ENCODE measurements at regions not wholly inside any gene's neighbourhood (a gene's known extent, or its start where the extent isn't known, plus 50 kb on each side); places are given as distances from the start of the nearest gene placed in this dataset.

DNA sequence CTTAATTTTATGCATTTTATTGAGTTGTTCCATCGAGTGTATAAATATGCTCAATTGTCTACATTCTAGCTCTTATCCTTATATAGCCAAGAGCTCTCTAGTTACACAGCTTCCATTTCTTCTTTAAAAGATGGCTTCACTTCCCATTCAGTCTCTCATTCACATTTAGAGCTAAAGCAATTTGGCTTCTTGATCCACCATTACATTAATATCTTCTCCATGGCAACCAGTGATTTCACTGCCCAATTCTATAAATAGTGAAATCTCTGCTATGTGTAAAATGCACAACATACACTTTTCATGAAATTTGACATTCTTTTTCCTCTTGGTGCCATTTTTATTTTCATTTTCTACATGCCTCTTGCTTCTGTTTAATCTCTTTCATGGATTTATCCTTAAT, 696.9 kb upstream of the ATXN8OS start:
- DNase-seq = no peak

DNA sequence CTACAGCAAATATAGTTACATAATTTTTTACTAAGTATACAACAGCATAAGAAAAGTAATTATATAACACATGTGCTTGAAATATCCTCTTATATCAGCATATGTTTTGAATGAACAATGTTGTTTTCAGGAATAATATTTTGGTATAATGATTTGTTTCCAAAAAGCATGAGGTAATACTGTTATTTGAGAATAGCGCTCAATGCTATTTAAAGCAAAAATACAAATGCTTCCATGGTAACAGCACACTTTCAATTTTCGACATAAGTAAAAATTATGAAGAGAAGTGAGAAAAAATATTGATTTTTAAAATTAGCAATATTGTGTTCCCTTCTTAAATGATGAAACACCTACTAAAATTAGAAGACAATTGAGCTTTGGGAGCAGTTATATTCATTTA, 715.9 kb upstream of the ATXN8OS start:
- no peak for DNase-seq

DNA sequence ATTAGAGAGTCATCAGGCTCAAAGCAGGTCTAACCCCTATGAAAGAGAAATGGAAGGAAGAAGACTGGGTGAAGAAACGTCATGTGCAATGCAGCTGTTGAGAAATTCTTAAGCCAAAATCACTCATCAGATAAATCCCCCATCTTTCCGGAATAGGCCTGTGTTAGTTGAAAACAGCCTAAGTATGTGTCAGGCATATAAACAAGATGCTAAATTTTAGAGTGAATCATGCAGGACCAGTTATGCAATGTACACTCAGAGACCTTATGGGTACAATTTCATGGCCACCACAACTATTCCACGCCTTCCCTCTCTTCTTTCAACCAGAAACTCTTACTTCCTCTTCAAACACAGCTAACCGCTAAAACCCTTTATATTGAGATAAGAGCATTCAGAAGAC, 717.7 kb upstream of the ATXN8OS start:
- no peak for DNase-seq

DNA sequence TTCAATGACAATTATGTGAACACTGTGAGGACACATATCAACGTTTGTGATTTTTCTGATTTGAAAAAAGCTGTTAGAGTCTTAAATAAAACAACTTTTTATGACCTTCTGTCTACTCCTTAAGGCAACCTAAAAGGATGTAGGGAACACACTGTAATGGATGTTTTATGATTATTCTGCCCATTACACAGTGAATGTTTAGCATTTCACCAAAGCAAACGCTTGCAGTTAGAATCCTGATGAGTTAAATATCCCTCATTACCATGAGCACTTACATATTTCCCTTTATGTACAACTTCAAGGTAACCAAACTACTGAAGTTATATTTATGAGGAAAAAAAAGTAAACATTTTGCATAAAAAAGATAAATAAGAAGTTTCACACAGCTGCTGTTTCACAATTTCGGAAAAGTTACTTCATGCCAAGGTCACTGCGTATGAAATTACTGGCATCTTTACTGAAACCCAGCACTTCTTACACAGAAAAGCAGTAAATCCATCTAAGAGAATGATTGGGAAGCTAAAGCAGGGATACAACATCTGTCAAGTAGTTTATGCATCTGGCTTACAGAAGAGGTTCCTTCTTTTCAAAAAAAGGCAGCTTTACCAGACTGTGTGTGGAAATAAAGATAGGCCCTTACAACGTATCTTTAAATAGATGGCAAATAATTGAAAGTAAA, 733.7 kb upstream of the ATXN8OS start:
- peak in 1 of 2 experiments; percentile 32 for DNase-seq

DNA sequence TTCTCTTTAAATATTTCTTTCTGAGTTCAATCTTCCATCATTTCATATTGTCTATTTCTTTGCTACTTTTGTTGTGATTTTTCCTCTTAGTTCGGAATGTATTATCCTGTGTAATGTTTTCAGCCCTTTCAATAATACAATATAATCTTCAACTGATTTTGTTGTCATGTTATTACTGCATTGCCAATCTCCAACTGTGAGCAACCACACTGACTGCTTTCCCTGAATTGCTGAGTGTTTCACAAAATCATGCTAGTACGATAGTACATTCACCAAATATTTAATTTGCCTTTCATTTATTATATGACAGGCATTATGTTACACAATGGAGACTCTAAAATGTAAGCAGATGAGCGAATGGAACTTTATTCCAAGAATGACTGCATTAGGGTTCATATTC, 744.3 kb upstream of the ATXN8OS start:
- no peak for DNase-seq

DNA sequence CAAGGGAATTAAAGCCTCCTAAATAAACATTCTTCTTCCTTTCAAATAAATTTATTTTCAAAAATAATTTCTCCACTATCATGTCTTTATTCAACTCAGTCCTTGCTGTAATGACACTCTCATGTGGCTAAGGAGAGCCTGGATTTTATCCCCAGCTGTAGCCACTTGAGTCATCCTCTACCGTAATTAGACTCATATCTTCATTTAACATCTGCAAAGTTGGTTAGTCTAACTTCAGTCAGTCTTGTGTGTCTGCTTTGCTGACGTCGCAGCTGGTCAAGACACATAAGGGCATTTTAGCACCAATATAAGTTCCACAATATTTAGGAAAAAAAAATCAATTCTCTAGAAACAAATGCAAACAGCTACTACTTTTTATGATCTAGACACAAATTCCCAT, 776.4 kb upstream of the ATXN8OS start:
- DNase-seq = peak in 1 of 2 experiments; percentile 61

- DNase-seq = peak in 1 of 2 experiments; percentile 40
Observed at GRCh38 chr13:69324090-69324886, 783.3 kb upstream of the ATXN8OS start.

DNA sequence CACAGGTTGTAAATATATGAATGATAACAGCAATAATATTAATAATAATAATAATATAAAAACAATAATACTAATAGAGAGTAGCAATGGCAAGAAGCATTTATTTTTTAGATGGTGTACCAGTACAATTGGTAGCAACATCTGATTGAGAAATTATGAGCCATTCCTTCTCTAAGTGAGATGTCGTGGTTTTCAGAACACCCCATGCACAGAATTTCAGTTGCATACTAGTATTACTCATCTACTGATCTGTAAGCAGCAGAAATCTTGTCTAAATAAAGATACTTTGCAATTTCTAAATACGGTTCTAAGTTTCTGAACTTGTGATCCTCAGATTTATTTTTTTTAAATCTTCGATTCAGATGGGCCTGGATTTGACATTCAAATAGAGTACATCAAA, 788.0 kb upstream of the ATXN8OS start:
- DNase-seq = no peak

- DNase-seq = no peak
Observed at GRCh38 chr13:69315039-69315438, 792.6 kb upstream of the ATXN8OS start.

- no peak for DNase-seq
Observed at GRCh38 chr13:69306766-69307165, 800.9 kb upstream of the ATXN8OS start.

- DNase-seq = no peak
Observed at GRCh38 chr13:69300131-69300530, 807.5 kb upstream of the ATXN8OS start.

- no peak for DNase-seq
Observed at GRCh38 chr13:69296130-69296529, 811.5 kb upstream of the ATXN8OS start.

- no peak for DNase-seq
Observed at GRCh38 chr13:69292789-69293425, 814.7 kb upstream of the ATXN8OS start.

DNA sequence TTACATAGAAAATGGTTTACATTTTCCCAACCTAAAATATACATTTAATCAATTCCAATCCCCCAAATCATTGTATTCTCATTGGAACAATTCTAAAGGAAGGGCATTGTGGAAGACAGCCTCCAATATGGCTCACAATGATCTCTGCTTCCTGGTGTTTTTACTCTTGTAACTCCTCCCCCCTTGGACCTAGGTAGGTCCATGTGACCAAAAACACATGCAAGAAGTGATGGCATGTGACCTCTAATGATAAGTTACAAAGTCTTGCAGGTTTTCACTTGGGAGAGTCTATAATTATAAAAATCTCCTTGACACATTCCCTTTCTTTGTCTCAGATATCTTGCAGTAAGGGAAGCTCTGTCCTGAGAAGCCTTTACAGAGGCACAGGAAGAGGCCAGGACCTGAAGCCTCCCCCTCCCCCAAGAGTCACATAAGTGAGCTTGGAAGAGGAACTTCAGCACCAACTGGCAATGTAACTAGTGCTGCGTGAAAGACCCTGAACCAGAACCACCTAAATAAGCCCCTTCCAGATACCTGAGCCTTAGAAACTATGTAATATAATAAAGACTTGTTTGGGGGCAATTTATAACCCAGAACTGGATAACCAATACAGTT, 816.2 kb upstream of the ATXN8OS start:
- no peak for DNase-seq

DNA sequence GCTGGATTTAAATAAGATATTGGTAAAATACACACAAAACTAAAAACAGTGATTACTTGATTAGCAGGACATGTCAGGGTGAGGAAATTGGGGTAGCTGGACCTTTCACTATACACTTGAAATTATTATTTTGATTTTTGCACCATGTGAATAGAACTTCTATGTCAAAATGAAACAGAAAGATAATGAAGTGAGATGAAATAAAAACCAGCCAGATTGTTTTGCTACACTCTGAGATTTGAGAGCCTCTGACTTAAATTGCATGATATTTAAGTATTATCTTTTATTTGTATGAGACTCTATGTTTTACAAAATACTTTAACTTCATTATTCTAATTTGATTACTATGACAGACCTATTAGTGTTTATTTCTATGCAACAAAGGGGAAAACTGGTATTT, 819.6 kb upstream of the ATXN8OS start:
- DNase-seq = no peak

- no peak for DNase-seq
Observed at GRCh38 chr13:69287050-69287698, 820.5 kb upstream of the ATXN8OS start.

DNA sequence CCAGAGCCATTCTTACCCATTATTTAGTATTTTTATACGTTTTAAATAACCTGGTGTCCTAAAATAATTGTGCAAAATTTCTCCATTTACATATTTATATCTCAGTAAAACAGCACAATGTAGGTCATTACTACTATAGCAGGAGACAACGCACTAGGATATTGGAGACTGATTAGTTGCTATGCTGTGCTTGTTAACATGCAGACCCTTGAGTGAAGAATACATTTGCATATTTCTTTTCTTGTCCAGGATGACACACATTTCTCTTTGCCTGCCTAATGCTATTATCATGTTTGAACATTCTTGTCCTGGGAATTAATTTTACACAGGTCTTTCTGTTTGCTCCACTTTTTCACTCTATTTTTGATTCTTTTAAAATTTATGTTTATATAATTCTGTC, 823.8 kb upstream of the ATXN8OS start:
- no peak for DNase-seq

DNA sequence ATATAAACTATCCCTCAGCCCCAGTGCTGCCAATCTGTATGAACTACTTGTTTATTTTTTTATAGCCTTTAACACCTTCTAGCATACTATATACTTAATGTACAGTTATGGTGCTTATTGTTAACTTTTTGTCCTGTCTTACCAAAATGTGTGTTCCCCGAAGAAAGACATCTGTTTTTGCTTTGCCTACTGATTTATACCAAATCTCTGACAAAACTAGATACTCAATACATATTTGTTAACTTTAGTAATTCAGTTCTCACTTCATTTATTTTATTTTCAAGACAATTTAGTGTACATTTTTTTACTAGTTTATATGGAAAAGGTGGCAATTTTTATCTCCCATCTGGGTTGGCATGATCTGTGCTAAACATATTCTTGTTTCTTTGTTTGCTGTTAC, 824.3 kb upstream of the ATXN8OS start:
- no peak for DNase-seq

DNA sequence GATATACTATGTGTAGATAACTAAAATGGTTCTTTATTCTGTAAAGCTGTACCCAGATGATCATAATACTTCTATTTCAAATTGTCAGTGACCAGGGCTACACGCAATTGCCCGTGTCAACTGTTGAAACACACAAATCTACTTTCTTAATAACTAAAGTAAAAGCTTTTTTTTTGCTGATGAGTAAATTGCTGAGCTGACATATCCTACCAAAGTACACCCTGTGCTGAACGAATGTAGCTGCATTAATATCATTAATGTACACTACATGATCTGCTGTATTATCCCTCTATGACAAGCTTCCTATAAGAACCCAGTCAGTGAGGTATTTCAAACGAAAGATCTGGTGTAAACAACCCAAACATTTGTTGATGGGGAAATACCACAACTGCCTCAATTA, 827.2 kb upstream of the ATXN8OS start:
- DNase-seq = no peak

DNA sequence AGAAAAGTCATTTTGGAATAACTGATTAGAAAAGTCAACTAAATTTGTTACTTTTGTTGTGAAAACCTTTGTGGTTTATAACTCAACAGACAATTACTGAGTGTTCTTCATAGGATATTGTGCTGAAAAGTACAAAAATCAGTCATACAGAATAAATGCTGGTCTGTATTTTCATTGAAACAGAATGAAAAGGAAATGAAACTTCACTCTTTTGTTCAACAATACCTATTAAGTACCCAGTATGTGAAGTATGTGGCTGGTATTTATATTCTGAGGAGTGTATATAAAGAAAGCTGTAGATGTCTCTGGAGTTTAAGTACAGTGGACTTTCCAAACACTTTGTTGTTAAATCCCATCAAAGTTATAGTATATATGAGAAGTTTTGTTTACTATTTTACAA, 828.4 kb upstream of the ATXN8OS start:
- DNase-seq = no peak

DNA sequence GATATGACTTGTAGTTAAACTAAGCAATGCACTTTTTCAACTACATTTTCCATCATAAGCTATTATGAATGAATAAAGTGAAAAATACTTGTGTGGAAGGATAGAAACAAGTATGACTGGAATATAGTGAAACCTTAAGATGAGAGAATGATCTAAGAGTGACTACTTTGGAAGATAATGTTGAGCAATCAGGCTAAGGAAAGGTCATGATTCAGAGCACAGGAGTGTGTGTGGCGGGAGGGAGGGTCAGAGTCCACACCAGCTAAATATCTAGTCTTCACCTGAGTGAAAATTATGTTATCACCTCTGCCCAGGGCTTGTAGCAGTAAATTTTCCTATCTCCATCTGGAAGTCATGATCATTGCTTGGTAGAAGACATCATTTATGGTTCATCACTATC, 833.4 kb upstream of the ATXN8OS start:
- no peak for DNase-seq

DNA sequence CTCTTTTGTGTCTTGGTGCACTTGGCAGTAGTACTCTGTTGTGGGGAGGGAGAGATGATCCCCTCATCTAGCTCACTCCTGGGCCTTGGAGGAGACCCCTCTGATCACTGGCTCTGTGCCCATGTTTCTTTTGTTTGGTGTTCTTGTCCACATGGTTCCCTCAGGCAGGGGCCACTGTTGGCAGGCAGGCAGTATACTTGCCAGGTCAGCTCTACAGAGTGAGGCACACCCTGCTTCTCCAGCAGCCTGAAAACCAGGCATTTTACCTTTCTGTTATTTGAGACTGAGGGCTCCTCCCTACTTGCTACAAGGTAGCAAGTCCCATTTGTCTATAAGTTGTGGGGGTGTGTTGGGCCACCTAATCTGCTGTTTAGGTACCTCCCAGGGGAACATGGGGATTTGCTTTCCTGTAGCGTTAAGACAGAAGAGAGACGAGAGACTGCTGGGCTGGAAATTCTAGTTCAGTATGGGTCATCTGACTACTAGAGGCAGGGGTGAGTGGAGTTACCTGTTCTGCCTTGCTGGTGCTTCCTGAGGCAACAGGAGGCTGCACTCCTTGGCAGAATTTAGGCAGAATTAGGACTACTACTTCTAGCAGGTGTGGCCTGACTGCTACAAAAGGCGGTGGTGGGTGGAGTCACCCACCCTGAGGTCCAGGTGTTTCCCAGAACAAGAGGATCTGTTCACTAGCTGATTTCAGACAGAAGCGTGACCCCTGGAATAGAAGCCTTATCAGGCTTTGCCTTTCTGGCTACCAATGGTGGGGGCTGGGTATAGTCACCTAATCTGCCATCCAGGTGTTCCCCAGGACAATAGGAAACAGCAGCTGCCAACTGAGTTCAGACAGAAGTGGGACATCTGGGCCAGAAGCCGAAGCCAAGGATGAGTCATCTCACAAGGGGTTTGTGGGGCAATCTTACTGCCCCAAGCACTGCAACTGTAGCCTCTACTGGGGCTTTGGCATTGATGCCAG, 843.0 kb upstream of the ATXN8OS start:
- peak in 1 of 2 experiments; percentile 25 for DNase-seq
